HG03565 (cell line): ENCODE measurements at regions not wholly inside any gene's neighbourhood (a gene's known extent, or its start where the extent isn't known, plus 50 kb on each side); places are given as distances from the start of the nearest gene placed in this dataset.

Experiments used
- ATAC-seq: cut with Tn5 transposase; IDR thresholded peaks from one replicate; pipeline ENCODE4 v1.9.1; 2021; ENCODE audit warnings: mild to moderate bottlenecking, moderate library complexity; ENCODE audit not compliant: unreplicated experiment

GRCh38 chr7:34457329-34457728 is 200.7 kb upstream of the NPSR1 start:
- no peak for ATAC-seq

- no peak for ATAC-seq
Observed at GRCh38 chr7:34463830-34464229, 194.2 kb upstream of the NPSR1 start.

- no peak for ATAC-seq
Observed at GRCh38 chr7:34471844-34472243, 186.2 kb upstream of the NPSR1 start.

- ATAC-seq, result no peak
Observed at GRCh38 chr7:34486371-34486770, 171.6 kb upstream of the NPSR1 start.

- no peak for ATAC-seq
Observed at GRCh38 chr7:34487391-34488115, 170.5 kb upstream of the NPSR1 start.

- no peak for ATAC-seq
Observed at GRCh38 chr7:34488766-34489165, 169.3 kb upstream of the NPSR1 start.

GRCh38 chr7:34491899-34492298 is 166.1 kb upstream of the NPSR1 start:
- ATAC-seq, result no peak

GRCh38 chr7:34493752-34494151 is 164.3 kb upstream of the NPSR1 start:
- no peak for ATAC-seq

- no peak for ATAC-seq
Observed at GRCh38 chr7:34497153-34497777, 160.8 kb upstream of the NPSR1 start.

GRCh38 chr7:34501156-34501555 is 156.9 kb upstream of the NPSR1 start:
- ATAC-seq, result no peak

GRCh38 chr7:34507191-34507590 is 150.8 kb upstream of the NPSR1 start:
- ATAC-seq, result no peak

GRCh38 chr7:34523226-34523918 is 134.6 kb upstream of the NPSR1 start:
- no peak for ATAC-seq

- no peak for ATAC-seq
Observed at GRCh38 chr7:34530259-34530658, 127.8 kb upstream of the NPSR1 start.

- no peak for ATAC-seq
Observed at GRCh38 chr7:34539003-34539402, 119.0 kb upstream of the NPSR1 start.

GRCh38 chr7:34544621-34545020 is 113.4 kb upstream of the NPSR1 start:
- no peak for ATAC-seq

- no peak for ATAC-seq
Observed at GRCh38 chr7:34550996-34551395, 107.0 kb upstream of the NPSR1 start.

GRCh38 chr7:34552502-34552901 is 105.5 kb upstream of the NPSR1 start:
- ATAC-seq, result no peak

GRCh38 chr7:34558022-34558421 is 100.0 kb upstream of the NPSR1 start:
- no peak for ATAC-seq

- no peak for ATAC-seq
Observed at GRCh38 chr7:34564091-34564490, 93.9 kb upstream of the NPSR1 start.

GRCh38 chr7:34567906-34568305 is 90.1 kb upstream of the NPSR1 start:
- no peak for ATAC-seq

GRCh38 chr7:34569975-34570699 is 87.9 kb upstream of the NPSR1 start:
- no peak for ATAC-seq
